Activated T-helper 17 cell treated with anti-CD3 and anti-CD28 coated beads, Interleukin-2, amount 50 U/mL, for 72 hours (primary cell): ENCODE measurements at regions not wholly inside any gene's neighbourhood (a gene's known extent, or its start where the extent isn't known, plus 50 kb on each side); places are given as distances from the start of the nearest gene placed in this dataset.

Experiments
- ATAC-seq: fragments of 150-1000 bp; cut with Tn5 transposase; replicated peaks from 2 replicates; pipeline ENCODE4 v1.10.0; 2021; ENCODE audit warnings: mild to moderate bottlenecking, moderate library complexity
- H3K27ac Mint-ChIP-seq: one replicate; pipeline ENCODE4 v1.8.0; 2022; ENCODE audit warnings: mixed read lengths
- H3K27me3 Mint-ChIP-seq: one replicate; pipeline ENCODE4 v1.8.0; 2022; ENCODE audit warnings: mixed read lengths
- H3K36me3 Mint-ChIP-seq: one replicate; pipeline ENCODE4 v1.8.0; 2022; ENCODE audit warnings: low read depth, mild to moderate bottlenecking, mixed read lengths
- H3K4me1 Mint-ChIP-seq: one replicate; pipeline ENCODE4 v1.8.0; 2022; ENCODE audit warnings: mixed read lengths
- H3K4me3 Mint-ChIP-seq: one replicate; pipeline ENCODE4 v1.8.0; 2022; ENCODE audit warnings: mild to moderate bottlenecking, mixed read lengths
- H3K9me3 Mint-ChIP-seq: one replicate; pipeline ENCODE4 v1.8.0; 2022; ENCODE audit warnings: mixed read lengths

- ATAC-seq, result no peak
- Mint-ChIP-seq H3K4me3 (no peak overlapping the region), H3K27ac (no peak overlapping the region), H3K4me1 (no peaks in the 10 kb centered on the region), H3K27me3 (peaks cover 3% of the 10 kb centered on the region), H3K9me3 (no peaks in the 10 kb centered on the region), H3K36me3 (no peaks in the 10 kb centered on the region)
These were observed 85.7 kb upstream of the SHB start for GRCh38 chr9:38154501-38155421.

GRCh38 chr9:38153910-38154291 lies 84.9 kb upstream of the SHB start:
- no peaks in the 10 kb centered on the region for H3K9me3 Mint-ChIP-seq
- no peaks in the 10 kb centered on the region for H3K4me1 Mint-ChIP-seq
- no peak for ATAC-seq
- H3K36me3 Mint-ChIP-seq, result no peaks in the 10 kb centered on the region
- H3K27me3 Mint-ChIP-seq, result peaks cover 10% of the 10 kb centered on the region
- no peak overlapping the region for H3K27ac Mint-ChIP-seq
- H3K4me3 Mint-ChIP-seq, result no peak overlapping the region

GRCh38 chr9:38153152-38153909 lies 84.3 kb upstream of the SHB start:
- H3K27me3 Mint-ChIP-seq, result peaks cover 16% of the 10 kb centered on the region
- no peak overlapping the region for H3K4me3 Mint-ChIP-seq
- H3K36me3 Mint-ChIP-seq, result no peaks in the 10 kb centered on the region
- no peaks in the 10 kb centered on the region for H3K4me1 Mint-ChIP-seq
- H3K9me3 Mint-ChIP-seq, result no peaks in the 10 kb centered on the region
- ATAC-seq, result no peak
- no peak overlapping the region for H3K27ac Mint-ChIP-seq

GRCh38 chr9:38149647-38150046 lies 80.6 kb upstream of the SHB start:
- no peaks in the 10 kb centered on the region for H3K36me3 Mint-ChIP-seq
- H3K4me3 Mint-ChIP-seq, result no peak overlapping the region
- no peak overlapping the region for H3K27ac Mint-ChIP-seq
- no peaks in the 10 kb centered on the region for H3K9me3 Mint-ChIP-seq
- peaks cover 20% of the 10 kb centered on the region for H3K27me3 Mint-ChIP-seq
- no peak for ATAC-seq
- no peaks in the 10 kb centered on the region for H3K4me1 Mint-ChIP-seq

- no peak for ATAC-seq
These were observed 77.8 kb upstream of the SHB start for GRCh38 chr9:38146844-38147243.

GRCh38 chr9:38145526-38146053 lies 76.6 kb upstream of the SHB start:
- no peak for ATAC-seq
- Mint-ChIP-seq H3K27me3 (peaks cover 34% of the 10 kb centered on the region), H3K27ac (no peak overlapping the region), H3K4me1 (no peaks in the 10 kb centered on the region), H3K9me3 (no peaks in the 10 kb centered on the region), H3K36me3 (no peaks in the 10 kb centered on the region), H3K4me3 (no peak overlapping the region)

More at GRCh38 chr9:38146844-38147243, 77.8 kb upstream of the SHB start:
- no peaks in the 10 kb centered on the region for H3K9me3 Mint-ChIP-seq
- H3K4me3 Mint-ChIP-seq, result no peak overlapping the region
- H3K27ac Mint-ChIP-seq, result no peak overlapping the region
- H3K4me1 Mint-ChIP-seq, result no peaks in the 10 kb centered on the region
- peaks cover 30% of the 10 kb centered on the region for H3K27me3 Mint-ChIP-seq
- no peaks in the 10 kb centered on the region for H3K36me3 Mint-ChIP-seq

- ATAC-seq, result no peak
- Mint-ChIP-seq H3K4me3 (no peak overlapping the region), H3K36me3 (no peaks in the 10 kb centered on the region)
These were observed 75.4 kb upstream of the SHB start for GRCh38 chr9:38144421-38144820.

GRCh38 chr9:38141746-38142591 lies 72.9 kb upstream of the SHB start:
- no peak for ATAC-seq
- Mint-ChIP-seq H3K27ac (no peak overlapping the region), H3K4me1 (no peaks in the 10 kb centered on the region), H3K9me3 (no peaks in the 10 kb centered on the region), H3K36me3 (no peaks in the 10 kb centered on the region), H3K4me3 (no peak overlapping the region), H3K27me3 (peaks cover 31% of the 10 kb centered on the region)

More at GRCh38 chr9:38144421-38144820, 75.4 kb upstream of the SHB start:
- no peaks in the 10 kb centered on the region for H3K9me3 Mint-ChIP-seq
- no peaks in the 10 kb centered on the region for H3K4me1 Mint-ChIP-seq
- H3K27me3 Mint-ChIP-seq, result peaks cover 37% of the 10 kb centered on the region
- no peak overlapping the region for H3K27ac Mint-ChIP-seq

GRCh38 chr9:38138276-38138675 lies 69.2 kb upstream of the SHB start:
- ATAC-seq, result no peak
- no peaks in the 10 kb centered on the region for H3K36me3 Mint-ChIP-seq
- H3K27me3 Mint-ChIP-seq, result peaks cover 32% of the 10 kb centered on the region
- no peaks in the 10 kb centered on the region for H3K9me3 Mint-ChIP-seq
- H3K4me1 Mint-ChIP-seq, result no peaks in the 10 kb centered on the region
- H3K4me3 Mint-ChIP-seq, result no peak overlapping the region
- H3K27ac Mint-ChIP-seq, result no peak overlapping the region

- Mint-ChIP-seq H3K36me3 (no peaks in the 10 kb centered on the region), H3K27me3 (peaks cover 31% of the 10 kb centered on the region), H3K9me3 (no peaks in the 10 kb centered on the region), H3K4me1 (no peaks in the 10 kb centered on the region), H3K27ac (no peak overlapping the region), H3K4me3 (no peak overlapping the region)
- no peak for ATAC-seq
These were observed 68.3 kb upstream of the SHB start for GRCh38 chr9:38137342-38137741.

GRCh38 chr9:38136386-38136785 lies 67.4 kb upstream of the SHB start:
- Mint-ChIP-seq H3K27me3 (peaks cover 28% of the 10 kb centered on the region), H3K27ac (no peak overlapping the region), H3K9me3 (no peaks in the 10 kb centered on the region), H3K36me3 (no peaks in the 10 kb centered on the region), H3K4me3 (no peak overlapping the region), H3K4me1 (no peaks in the 10 kb centered on the region)
- ATAC-seq, result no peak

GRCh38 chr9:38134611-38135237 lies 65.7 kb upstream of the SHB start:
- H3K4me3 Mint-ChIP-seq, result no peak overlapping the region
- no peaks in the 10 kb centered on the region for H3K36me3 Mint-ChIP-seq
- H3K27me3 Mint-ChIP-seq, result peaks cover 15% of the 10 kb centered on the region
- no peaks in the 10 kb centered on the region for H3K4me1 Mint-ChIP-seq
- H3K9me3 Mint-ChIP-seq, result no peaks in the 10 kb centered on the region
- no peak overlapping the region for H3K27ac Mint-ChIP-seq
- ATAC-seq, result no peak

- Mint-ChIP-seq H3K27me3 (peaks cover 11% of the 10 kb centered on the region), H3K27ac (no peak overlapping the region), H3K36me3 (no peaks in the 10 kb centered on the region), H3K4me3 (no peak overlapping the region), H3K9me3 (no peaks in the 10 kb centered on the region), H3K4me1 (no peaks in the 10 kb centered on the region)
- no peak for ATAC-seq
These were observed 64.6 kb upstream of the SHB start for GRCh38 chr9:38133595-38133994.

- Mint-ChIP-seq H3K36me3 (no peaks in the 10 kb centered on the region), H3K9me3 (no peaks in the 10 kb centered on the region), H3K27me3 (peaks cover 11% of the 10 kb centered on the region), H3K27ac (no peak overlapping the region), H3K4me3 (no peak overlapping the region), H3K4me1 (no peaks in the 10 kb centered on the region)
- no peak for ATAC-seq
These were observed 63.9 kb upstream of the SHB start for GRCh38 chr9:38132956-38133355.
